WTC11 (cell line): ENCODE measurements at regions not wholly inside any gene's neighbourhood (a gene's known extent, or its start where the extent isn't known, plus 50 kb on each side); places are given as distances from the start of the nearest gene placed in this dataset.

ENCODE experiments used
- ATAC-seq: fragments of 200-7000 bp; cut with Tn5 transposase; 2 replicates; pipeline ENCODE4 v1.10.0; 2021; ENCODE audit warnings: mild to moderate bottlenecking, moderate library complexity
- CTCF ChIA-PET: fragments of 300-600 bp; sonication (Branson Sonifier 250); formaldehyde crosslinking; loops from one replicate; lab custom pipeline; 2021; ENCODE audit warnings: antibody characterized with exemption; lab: Charles Lee
- POLR2A ChIA-PET: fragments of 350-600 bp; sonication (Branson Sonifier 250); formaldehyde crosslinking; loops from one replicate; lab custom pipeline; 2021; ENCODE audit warnings: antibody characterized with exemption; lab: Charles Lee
- DNase-seq: peaks from one replicate; pipeline ENCODE4 v3.0.0; 2021; ENCODE audit warnings: low spot score
- H3K27ac Mint-ChIP-seq: 2 replicates; pipeline ENCODE4 v1.8.0; 2021; ENCODE audit warnings: mixed read lengths
- H3K27me3 Mint-ChIP-seq: 2 replicates; pipeline ENCODE4 v1.8.0; 2021; ENCODE audit warnings: low read depth, mild to moderate bottlenecking, moderate library complexity, mixed read lengths
- H3K36me3 Mint-ChIP-seq: 2 replicates; pipeline ENCODE4 v1.8.0; 2021; ENCODE audit warnings: mixed read lengths
- H3K4me1 Mint-ChIP-seq: 2 replicates; pipeline ENCODE4 v1.8.0; 2022; ENCODE audit warnings: mixed read lengths
- H3K4me3 Mint-ChIP-seq: 2 replicates; pipeline ENCODE4 v1.8.0; 2021; ENCODE audit warnings: mild to moderate bottlenecking, moderate library complexity, mixed read lengths
- H3K9me3 Mint-ChIP-seq: 2 replicates; pipeline ENCODE4 v1.8.0; 2021; ENCODE audit warnings: mixed read lengths
- AFF4 ChIP-seq: sonication (generic); formaldehyde crosslinking; IDR thresholded peaks from 2 replicates; pipeline ENCODE4 v1.8.1; 2023; ENCODE audit warnings: mild to moderate bottlenecking, missing genetic modification reagents, borderline replicate concordance
- ATF1 ChIP-seq: sonication (generic); formaldehyde crosslinking; IDR thresholded peaks from 2 replicates; pipeline ENCODE4 v1.8.1; 2023; ENCODE audit warnings: mild to moderate bottlenecking, moderate library complexity, missing genetic modification reagents
- CBFB ChIP-seq: sonication (generic); formaldehyde crosslinking; IDR thresholded peaks from 2 replicates; pipeline ENCODE4 v1.8.1; 2022; ENCODE audit warnings: mild to moderate bottlenecking, low read depth, missing genetic modification reagents
- CREB1 ChIP-seq: sonication (generic); formaldehyde crosslinking; IDR thresholded peaks from 2 replicates; pipeline ENCODE4 v1.8.0; 2023; ENCODE audit warnings: mild to moderate bottlenecking, missing genetic modification reagents
- CREM ChIP-seq: sonication (generic); formaldehyde crosslinking; IDR thresholded peaks from 2 replicates; pipeline ENCODE4 v1.8.1; 2022; ENCODE audit warnings: mild to moderate bottlenecking, missing genetic modification reagents, moderate library complexity
- ELF4 ChIP-seq: sonication (generic); formaldehyde crosslinking; IDR thresholded peaks from 2 replicates; pipeline ENCODE4 v1.8.1; 2022; ENCODE audit warnings: low read depth, mild to moderate bottlenecking, moderate library complexity, missing genetic modification reagents
- ETV6 ChIP-seq: sonication (generic); formaldehyde crosslinking; IDR thresholded peaks from 2 replicates; pipeline ENCODE4 v1.8.1; 2022; ENCODE audit warnings: mild to moderate bottlenecking, missing genetic modification reagents
- FOXK1 ChIP-seq: sonication (generic); formaldehyde crosslinking; IDR thresholded peaks from 2 replicates; pipeline ENCODE4 v1.8.0; 2022; ENCODE audit warnings: mild to moderate bottlenecking, moderate library complexity, missing genetic modification reagents
- GRHL2 ChIP-seq: fragments of 250-450 bp; sonication (Bioruptor Pico); IDR thresholded peaks from 2 replicates; pipeline ENCODE4 v1.8.0; 2022; ENCODE audit warnings: mild to moderate bottlenecking, moderate library complexity; ENCODE audit not compliant: insufficient replicate concordance, severe bottlenecking
- GTF2I ChIP-seq: fragments of 250-450 bp; sonication (Bioruptor Pico); conservative IDR thresholded peaks from 2 replicates; pipeline ENCODE4 v1.4.0; 2021; ENCODE audit warnings: mild to moderate bottlenecking
- JAZF1 ChIP-seq: fragments of 250-450 bp; sonication (Bioruptor Pico); IDR thresholded peaks from 2 replicates; pipeline ENCODE4 v1.9.0; 2021; ENCODE audit warnings: moderate library complexity, mild to moderate bottlenecking, inconsistent platforms
- MXD4 ChIP-seq: fragments of 250-450 bp; sonication (Bioruptor Pico); IDR thresholded peaks from 2 replicates; pipeline ENCODE4 v1.8.0; 2021; ENCODE audit warnings: mild to moderate bottlenecking, moderate library complexity, borderline replicate concordance
- NR1H2 ChIP-seq: sonication (generic); formaldehyde crosslinking; IDR thresholded peaks from 2 replicates; pipeline ENCODE4 v1.9.0; 2021; ENCODE audit warnings: mild to moderate bottlenecking, moderate library complexity, missing genetic modification reagents
- PRRX2 ChIP-seq: fragments of 250-450 bp; sonication (Bioruptor Pico); IDR thresholded peaks from 2 replicates; pipeline ENCODE4 v1.8.0; 2021; ENCODE audit warnings: mild to moderate bottlenecking
- RELA ChIP-seq: sonication (generic); formaldehyde crosslinking; IDR thresholded peaks from 2 replicates; pipeline ENCODE4 v1.8.1; 2022; ENCODE audit warnings: missing genetic modification reagents, mild to moderate bottlenecking, borderline replicate concordance
- SMAD3 ChIP-seq: sonication (generic); formaldehyde crosslinking; IDR thresholded peaks from 2 replicates; pipeline ENCODE4 v1.8.0; 2022; ENCODE audit warnings: missing genetic modification reagents, mild to moderate bottlenecking, borderline replicate concordance
- SMAD4 ChIP-seq: sonication (generic); formaldehyde crosslinking; IDR thresholded peaks from 2 replicates; pipeline ENCODE4 v1.8.0; 2022; ENCODE audit warnings: mild to moderate bottlenecking, missing genetic modification reagents
- TCF7 ChIP-seq: sonication (generic); formaldehyde crosslinking; IDR thresholded peaks from 2 replicates; pipeline ENCODE4 v1.8.0; 2022; ENCODE audit warnings: mild to moderate bottlenecking, low read depth, missing genetic modification reagents, moderate library complexity
- TEAD4 ChIP-seq: sonication (generic); formaldehyde crosslinking; IDR thresholded peaks from 2 replicates; pipeline ENCODE4 v1.8.0; 2022; ENCODE audit warnings: mild to moderate bottlenecking, missing genetic modification reagents
- USF2 ChIP-seq: sonication (generic); formaldehyde crosslinking; IDR thresholded peaks from 2 replicates; pipeline ENCODE4 v1.8.1; 2023; ENCODE audit warnings: mild to moderate bottlenecking, missing genetic modification reagents, moderate library complexity
- TF ChIP-seq, protein P1 (sequence below): fragments of 200-600 bp; IDR thresholded peaks from 2 replicates; pipeline ENCODE4 v1.8.0; 2022; ENCODE audit warnings: antibody characterized with exemption
- TF ChIP-seq, protein P2 (sequence below): sonication (generic); formaldehyde crosslinking; IDR thresholded peaks from 2 replicates; pipeline ENCODE4 v1.8.1; 2023; ENCODE audit warnings: mild to moderate bottlenecking, missing genetic modification reagents
- TF ChIP-seq, protein P3 (sequence below): sonication (generic); formaldehyde crosslinking; IDR thresholded peaks from 2 replicates; pipeline ENCODE4 v1.8.0; 2022; ENCODE audit warnings: mild to moderate bottlenecking, missing genetic modification reagents
- TF ChIP-seq, protein P4 (sequence below): sonication (generic); formaldehyde crosslinking; IDR thresholded peaks from 2 replicates; pipeline ENCODE4 v1.8.1; 2022; ENCODE audit warnings: mild to moderate bottlenecking, missing genetic modification reagents, moderate library complexity, borderline replicate concordance

DNA sequence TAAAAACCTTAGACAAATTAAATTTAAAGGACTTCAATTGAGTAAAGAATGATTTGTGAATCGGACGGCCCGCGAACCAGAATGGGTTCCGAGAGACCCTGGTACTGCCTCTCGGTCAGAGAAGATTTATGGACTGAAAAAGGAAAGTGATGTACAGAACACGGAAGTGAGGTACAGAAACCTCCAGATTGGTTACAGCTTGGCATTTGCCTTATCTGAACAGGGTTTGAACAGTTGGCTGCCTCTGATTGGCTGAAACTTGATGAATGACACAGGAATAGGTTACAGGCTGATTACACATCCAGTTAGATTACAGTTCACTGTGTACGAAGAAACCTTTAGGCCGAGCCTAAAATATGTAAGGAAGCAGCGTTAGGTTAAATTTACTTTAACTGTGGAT, 156.5 kb upstream of the EGFLAM start (continued):
- TF ChIP-seq TEAD4 (no peak), PRRX2 (CRISPR knock-in tag) (no peak), ATF1 (CRISPR knock-in tag) (no peak), NR1H2 (CRISPR knock-in tag) (no peak), JAZF1 (no peak), SMAD4 (CRISPR knock-in tag) (no peak)

GRCh38 chr5:38099205-38100168, 158.9 kb upstream of the EGFLAM start:
- no peak overlapping the region for H3K4me3 Mint-ChIP-seq
- no peak for ATAC-seq
- no peak for TF ChIP-seq USF2 (CRISPR knock-in tag)
- TF ChIP-seq CBFB (CRISPR knock-in tag) = no peak
- TF ChIP-seq, protein P1, sequence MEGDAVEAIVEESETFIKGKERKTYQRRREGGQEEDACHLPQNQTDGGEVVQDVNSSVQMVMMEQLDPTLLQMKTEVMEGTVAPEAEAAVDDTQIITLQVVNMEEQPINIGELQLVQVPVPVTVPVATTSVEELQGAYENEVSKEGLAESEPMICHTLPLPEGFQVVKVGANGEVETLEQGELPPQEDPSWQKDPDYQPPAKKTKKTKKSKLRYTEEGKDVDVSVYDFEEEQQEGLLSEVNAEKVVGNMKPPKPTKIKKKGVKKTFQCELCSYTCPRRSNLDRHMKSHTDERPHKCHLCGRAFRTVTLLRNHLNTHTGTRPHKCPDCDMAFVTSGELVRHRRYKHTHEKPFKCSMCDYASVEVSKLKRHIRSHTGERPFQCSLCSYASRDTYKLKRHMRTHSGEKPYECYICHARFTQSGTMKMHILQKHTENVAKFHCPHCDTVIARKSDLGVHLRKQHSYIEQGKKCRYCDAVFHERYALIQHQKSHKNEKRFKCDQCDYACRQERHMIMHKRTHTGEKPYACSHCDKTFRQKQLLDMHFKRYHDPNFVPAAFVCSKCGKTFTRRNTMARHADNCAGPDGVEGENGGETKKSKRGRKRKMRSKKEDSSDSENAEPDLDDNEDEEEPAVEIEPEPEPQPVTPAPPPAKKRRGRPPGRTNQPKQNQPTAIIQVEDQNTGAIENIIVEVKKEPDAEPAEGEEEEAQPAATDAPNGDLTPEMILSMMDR = no peak
- no peak for TF ChIP-seq FOXK1 (CRISPR knock-in tag)
- no peak for TF ChIP-seq GRHL2
- no peak for TF ChIP-seq CREM
- TF ChIP-seq, all 79 proteins: peak for 0
- Mint-ChIP-seq H3K4me1 (peaks cover 45% of the 10 kb centered on the region), H3K36me3 (no peaks in the 10 kb centered on the region), H3K9me3 (peaks cover 3% of the 10 kb centered on the region; the same call in 1 of the 2 replicates), H3K27me3 (peaks cover 29% of the 10 kb centered on the region), H3K27ac (no peak overlapping the region)
- CTCF ChIA-PET = no interaction called here
- DNase-seq = no peak
- POLR2A ChIA-PET = no interaction called here

- Mint-ChIP-seq H3K27me3 (no peaks in the 10 kb centered on the region), H3K36me3 (no peaks in the 10 kb centered on the region), H3K27ac (no peak overlapping the region), H3K4me1 (peaks cover 31% of the 10 kb centered on the region), H3K4me3 (no peak overlapping the region), H3K9me3 (no peaks in the 10 kb centered on the region)
- ChIA-PET POLR2A (no interaction called here), CTCF (no interaction called here)
- peak; percentile 64 for ATAC-seq
- DNase-seq = no peak
- TF ChIP-seq ELF4 (no peak), NR1H2 (CRISPR knock-in tag) (no peak), MXD4 (CRISPR knock-in tag) (no peak), TCF7 (CRISPR knock-in tag) (no peak), RELA (no peak), CREB1 (no peak), PRRX2 (CRISPR knock-in tag) (no peak), CREM (no peak), GTF2I (no peak), ETV6 (CRISPR knock-in tag) (no peak), AFF4 (CRISPR knock-in tag) (no peak), SMAD3 (CRISPR knock-in tag) (no peak)
- TF ChIP-seq, protein P2, sequence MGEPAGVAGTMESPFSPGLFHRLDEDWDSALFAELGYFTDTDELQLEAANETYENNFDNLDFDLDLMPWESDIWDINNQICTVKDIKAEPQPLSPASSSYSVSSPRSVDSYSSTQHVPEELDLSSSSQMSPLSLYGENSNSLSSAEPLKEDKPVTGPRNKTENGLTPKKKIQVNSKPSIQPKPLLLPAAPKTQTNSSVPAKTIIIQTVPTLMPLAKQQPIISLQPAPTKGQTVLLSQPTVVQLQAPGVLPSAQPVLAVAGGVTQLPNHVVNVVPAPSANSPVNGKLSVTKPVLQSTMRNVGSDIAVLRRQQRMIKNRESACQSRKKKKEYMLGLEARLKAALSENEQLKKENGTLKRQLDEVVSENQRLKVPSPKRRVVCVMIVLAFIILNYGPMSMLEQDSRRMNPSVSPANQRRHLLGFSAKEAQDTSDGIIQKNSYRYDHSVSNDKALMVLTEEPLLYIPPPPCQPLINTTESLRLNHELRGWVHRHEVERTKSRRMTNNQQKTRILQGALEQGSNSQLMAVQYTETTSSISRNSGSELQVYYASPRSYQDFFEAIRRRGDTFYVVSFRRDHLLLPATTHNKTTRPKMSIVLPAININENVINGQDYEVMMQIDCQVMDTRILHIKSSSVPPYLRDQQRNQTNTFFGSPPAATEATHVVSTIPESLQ (CRISPR knock-in tag) = no peak
- TF ChIP-seq, protein P3, sequence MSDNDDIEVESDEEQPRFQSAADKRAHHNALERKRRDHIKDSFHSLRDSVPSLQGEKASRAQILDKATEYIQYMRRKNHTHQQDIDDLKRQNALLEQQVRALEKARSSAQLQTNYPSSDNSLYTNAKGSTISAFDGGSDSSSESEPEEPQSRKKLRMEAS (CRISPR knock-in tag) = no peak
- TF ChIP-seq, protein P4, sequence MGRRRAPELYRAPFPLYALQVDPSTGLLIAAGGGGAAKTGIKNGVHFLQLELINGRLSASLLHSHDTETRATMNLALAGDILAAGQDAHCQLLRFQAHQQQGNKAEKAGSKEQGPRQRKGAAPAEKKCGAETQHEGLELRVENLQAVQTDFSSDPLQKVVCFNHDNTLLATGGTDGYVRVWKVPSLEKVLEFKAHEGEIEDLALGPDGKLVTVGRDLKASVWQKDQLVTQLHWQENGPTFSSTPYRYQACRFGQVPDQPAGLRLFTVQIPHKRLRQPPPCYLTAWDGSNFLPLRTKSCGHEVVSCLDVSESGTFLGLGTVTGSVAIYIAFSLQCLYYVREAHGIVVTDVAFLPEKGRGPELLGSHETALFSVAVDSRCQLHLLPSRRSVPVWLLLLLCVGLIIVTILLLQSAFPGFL (CRISPR knock-in tag) = no peak
These were observed 163.5 kb upstream of the EGFLAM start for GRCh38 chr5:38094889-38095288.
